Medulla oblongata (tissue), 1 donor: ENCODE measurements at regions not wholly inside any gene's neighbourhood (a gene's known extent, or its start where the extent isn't known, plus 50 kb on each side); places are given as distances from the start of the nearest gene placed in this dataset.
"Not testable (repeated sequence)": the region's sequence is repeated elsewhere in the genome, so short reads cannot be mapped to it uniquely, and the experiment has no call there.

Experiments used
- DNase-seq: peaks from one replicate; pipeline ENCODE4 v3.0.0-alpha.2; 2015; ENCODE audit errors: extremely low spot score

DNA sequence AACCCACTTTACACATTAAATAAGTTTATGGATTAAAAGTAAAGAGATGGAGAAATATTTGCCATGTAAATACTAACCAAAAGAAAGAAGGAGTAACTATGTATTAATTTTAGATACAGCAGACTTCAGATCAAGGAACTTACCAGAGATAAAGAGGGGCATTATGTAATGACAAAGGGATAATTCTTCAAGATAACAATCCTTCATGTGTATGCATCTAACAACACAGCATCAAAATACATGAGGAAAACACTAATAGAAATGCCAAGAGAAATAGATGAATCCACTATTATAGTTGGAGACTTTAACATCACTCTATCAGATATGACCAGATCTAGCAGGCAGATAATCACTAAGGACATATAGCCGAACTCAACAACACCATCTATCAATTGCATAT is 149.8 kb upstream of the ANKRD55 start:
- DNase-seq = no peak

DNA sequence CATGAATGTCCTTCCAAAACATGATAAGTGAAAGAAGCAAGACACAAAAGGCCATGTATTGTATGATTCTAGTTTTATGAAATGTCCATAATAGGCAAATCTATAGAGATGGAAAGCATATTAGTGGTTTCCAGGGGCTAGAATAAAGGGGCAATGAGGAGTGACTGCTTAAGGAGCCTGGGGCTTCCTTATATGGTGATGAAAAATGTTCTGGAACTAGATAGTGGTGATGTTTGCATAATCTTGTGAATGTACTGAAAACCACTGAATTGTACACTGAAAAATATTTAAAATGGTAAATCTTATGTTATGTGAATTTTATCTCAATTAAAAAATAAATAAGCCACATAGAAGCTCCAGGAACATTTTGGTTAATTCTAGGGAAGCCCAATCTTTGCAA is 144.4 kb upstream of the ANKRD55 start:
- no peak for DNase-seq

DNA sequence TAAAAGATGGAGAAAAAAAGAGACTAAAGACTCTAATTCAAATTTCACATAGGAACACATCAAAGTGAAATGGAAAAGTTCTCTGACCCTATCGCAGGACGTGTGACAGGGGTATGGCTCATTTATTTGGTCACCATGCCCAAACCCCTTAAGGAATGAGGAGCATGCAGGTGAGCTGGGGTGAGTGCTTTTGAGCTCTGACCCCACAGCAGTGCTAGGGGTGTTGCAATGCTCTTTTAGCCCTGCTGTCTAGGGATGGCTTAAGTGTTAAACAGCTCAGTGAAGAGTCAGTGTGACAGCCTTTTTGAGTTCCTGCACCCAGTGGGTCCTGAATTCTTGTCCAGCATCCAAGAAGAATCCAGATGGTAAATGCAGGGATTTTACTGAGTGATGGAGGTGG is 143.0 kb upstream of the ANKRD55 start:
- no peak for DNase-seq

DNA sequence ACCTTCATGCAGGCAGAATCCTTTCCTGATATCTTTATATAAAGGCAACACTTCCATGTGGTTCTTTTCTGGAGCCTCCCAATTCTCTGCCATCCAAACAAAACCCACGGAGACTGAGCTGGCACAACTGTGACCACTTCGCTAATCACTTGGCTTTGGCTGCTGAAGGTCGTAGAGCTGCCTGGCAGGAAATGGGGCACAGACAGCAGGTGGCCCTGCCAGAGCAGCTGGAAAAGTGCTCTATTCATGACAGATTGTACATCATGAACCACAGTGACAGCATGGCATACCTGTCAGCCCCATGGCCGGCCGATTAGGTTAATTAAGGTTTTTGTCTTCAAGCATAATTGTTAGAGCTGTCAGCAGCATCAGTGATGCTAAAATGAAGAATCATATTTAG is 141.9 kb upstream of the ANKRD55 start:
- no peak for DNase-seq

DNA sequence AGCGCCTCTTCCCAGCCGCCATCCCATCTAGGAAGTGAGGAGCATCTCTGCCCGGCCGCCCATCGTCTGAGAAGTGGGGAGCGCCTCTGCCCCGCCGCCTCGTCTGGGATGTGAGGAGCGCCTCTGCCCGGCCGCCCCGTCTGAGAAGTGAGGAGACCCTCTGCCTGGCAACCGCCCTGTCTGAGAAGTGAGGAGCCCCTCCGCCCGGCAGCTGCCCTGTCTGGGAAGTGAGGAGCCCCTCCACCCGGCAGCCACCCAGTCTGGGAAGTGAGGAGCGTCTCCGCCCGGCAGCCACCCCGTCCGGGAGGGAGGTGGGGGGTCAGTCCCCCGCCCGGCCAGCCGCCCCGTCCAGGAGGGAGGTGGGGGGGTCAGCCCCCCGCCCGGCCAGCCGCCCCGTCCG is 139.4 kb upstream of the ANKRD55 start:
- not testable (repeated sequence) for DNase-seq

DNA sequence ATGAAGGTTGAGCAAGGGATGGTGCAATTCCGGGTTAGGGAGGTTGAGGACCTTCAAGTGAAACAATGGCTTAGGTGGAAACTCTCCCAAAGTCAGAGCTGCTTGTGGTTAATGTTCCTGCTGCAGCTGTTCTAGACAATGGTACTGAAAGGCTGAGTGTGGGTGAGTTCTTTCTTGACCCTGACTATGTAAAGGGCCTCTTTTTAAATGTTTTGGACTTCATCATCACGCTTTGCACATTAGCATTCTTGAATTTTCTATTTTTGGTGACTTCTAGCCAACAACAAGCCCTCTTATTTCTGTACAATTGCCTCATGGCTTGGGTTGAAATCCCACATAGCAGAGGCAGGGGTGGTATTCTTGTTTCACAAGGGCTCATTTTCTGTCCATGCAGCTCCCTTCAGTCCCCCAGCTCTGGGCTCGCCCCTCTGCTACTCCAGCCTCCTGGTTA is 136.3 kb upstream of the ANKRD55 start:
- DNase-seq = no peak

DNA sequence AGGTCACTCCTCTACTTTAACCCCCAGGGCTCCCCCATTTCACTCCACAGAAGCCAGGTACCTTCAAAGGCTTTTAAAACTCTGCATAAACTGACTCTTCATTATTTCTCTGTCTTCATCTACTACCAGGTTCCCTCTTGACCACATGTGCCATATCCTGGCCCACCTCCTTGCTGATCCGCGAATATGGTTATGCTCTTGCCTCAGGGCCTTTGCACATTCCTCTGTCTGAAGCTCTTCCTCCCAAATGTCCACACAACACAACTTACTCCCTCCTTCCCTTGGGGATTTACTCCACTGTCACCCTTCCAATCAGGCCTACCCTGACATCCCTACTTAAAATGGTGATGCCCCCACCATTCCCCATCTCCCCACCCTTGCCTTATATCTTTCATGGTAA is 134.6 kb upstream of the ANKRD55 start:
- no peak for DNase-seq

DNA sequence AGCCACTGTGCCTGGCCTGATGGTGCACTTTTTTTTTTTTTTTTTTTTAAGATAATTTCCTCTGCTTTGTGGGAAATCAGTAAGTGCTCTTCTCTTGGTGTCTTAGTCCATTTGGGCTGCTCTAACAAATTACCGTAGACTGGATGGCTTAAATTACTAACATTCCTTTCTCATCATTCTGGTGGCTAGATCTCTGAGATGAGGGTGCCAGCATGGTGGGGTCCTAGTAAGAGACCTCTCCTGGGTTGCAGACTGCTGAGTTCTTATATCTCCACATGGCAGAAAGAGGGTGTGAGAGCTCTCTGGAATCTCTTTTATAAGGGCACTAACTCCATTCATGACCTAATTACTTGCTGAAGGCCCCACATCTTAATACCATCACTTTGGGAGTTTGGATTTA is 133.9 kb upstream of the ANKRD55 start:
- no peak for DNase-seq

DNA sequence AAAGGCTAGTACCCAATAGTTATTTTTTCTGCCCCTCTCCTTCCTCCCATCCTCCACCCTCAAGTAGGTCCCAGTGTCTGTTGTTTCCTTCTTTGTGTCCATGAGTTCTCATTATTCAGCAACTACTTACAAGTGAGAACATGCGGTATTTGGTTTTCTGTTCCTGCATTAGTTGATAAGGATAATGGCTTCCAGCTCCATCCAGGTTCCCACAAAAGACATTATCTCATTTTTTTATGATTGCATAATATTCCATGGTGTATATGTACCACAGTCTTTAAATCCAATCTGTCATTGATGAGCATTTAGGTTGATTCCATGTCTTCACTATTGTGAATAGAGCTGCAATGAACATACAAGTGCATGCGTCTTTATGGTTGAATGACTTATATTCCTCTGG is 128.3 kb upstream of the ANKRD55 start:
- DNase-seq = no peak

DNA sequence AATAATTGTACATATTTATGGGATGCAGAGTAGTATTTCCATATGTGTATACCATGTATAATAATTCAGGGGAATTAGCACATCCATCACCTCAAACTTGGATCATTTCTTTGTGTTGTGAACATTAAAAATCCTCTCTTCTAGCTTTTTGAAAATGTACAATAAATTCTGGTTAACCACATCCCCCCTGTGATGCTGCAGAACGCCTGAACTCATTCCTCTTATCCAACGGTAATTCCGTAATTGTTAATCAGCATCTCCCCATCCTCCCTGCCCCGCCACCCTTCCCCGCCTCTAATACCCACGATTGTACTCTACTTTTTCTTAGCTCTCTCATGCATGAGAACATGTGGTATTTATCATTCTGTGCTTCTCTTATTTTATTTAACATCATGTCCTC is 127.7 kb upstream of the ANKRD55 start:
- no peak for DNase-seq

DNA sequence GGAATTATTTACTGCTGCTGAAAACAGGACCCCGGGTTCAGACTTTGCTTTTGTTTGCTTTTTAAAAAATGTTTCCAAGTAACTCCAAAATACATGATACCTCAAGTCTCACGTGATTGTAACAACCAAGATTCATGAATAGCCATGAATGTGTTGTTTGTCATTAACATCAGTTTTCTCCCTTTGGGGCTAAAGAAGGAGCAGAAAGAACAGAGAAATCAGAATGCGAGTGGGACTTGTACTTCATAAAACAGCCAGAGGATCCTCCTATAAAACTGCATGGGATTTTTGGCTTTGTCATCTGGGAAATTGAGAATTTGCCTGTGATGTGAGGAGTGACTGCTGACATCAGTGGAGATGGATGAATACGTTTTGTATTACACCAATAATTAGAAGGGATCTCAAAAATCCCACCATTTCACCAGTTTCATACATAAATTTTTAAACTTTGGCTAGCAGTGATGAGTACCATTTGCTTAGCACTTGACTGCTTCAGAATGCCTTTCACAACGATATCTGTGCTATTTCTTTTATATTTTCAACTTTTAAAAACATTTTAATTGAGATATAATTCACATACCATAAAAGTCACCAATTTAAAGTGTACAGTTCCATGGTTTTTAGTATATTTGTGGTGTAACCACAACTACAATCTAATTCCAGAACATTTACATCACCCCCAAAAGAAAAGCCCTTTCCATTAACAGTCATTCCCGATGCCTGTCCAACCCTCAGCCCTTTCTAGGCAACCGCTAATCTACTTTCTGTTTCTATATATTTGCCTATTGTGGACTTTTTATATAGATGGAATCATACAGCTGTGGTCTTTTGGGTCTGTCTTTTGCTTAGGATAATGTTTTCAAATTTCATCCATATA is 126.9 kb upstream of the ANKRD55 start:
- DNase-seq = no peak

DNA sequence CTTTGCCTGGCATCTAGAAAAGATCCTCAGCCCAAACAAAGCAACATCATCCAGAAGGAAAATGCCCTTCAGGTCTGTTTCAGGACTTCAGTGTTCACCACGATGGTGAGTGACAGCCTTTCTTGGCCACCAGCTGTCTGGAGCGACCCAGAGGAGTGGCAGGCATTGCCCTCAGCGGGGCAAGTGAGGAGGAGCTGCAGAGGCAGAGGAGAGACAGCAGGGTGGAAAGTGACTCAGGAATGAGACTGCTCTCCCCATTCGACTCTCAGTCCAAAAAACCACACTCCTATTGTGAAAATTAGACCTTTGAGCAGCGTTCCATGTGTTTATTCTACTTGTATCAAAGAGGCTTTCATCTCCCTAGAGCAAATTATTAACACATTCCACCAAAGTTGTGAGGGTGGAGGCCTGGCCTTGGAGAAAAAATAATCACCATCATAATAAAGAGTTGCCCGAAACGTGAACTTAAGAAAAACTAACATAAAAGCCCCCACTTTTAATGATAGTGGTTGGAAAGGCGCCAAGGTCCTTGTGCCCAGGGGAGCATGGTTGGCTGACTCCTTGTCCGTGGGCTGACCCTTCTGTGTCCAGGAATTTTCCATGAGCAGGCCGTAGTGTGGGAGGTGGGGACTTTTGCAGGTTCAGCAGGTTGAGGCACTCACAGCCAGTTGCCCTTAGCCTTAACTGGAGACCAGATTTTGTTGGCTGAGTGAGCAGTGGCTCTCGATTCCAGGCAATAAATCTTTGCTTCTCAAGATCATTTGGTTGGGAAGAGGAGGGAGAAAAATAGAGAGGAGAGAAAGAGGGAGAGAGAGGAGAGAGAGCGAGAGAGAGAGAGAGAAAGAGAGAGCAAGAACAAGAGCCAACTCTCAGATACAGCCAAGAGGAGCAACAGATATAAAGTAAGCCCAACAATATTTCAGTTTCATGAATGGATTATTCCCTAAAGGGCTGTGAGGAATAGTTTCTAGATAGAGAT is 125.9 kb upstream of the ANKRD55 start:
- peak; percentile 33 for DNase-seq

DNA sequence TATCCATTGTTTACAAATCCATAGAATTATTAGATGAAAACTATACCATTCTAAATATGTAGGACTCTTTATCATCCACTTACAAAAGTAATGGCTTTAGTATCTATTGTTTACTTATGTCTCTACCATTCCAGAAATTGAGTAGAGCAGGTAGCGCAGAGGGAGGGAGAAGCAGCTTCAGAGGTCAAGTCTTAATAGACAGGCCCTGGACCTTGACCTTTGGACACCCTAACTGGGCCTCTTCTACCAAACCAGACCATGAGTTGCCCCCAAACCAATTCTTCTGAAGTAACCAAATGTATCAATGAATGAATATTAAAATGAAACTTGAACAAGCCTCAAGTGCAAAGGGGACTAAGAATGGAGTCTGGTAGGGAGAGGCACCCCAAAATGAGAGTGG is 124.9 kb upstream of the ANKRD55 start:
- DNase-seq = no peak

DNA sequence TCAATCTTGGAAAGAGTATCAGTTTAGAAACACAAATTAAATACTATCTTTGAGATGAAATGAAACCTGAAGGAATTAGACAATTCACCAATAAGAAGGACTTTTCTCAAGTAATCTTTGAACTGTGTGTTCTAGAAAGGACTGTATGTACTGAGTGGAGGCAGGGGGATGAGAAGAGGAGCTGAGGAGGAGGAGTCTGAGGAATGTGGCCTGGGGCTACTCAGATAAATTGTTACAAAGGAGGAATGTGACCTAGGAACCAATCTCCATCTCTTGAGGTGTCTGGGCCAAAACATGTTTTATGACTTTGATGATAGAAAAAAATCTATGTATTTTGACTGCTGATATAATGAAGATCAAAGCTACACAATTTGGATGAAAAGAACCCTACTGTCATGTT is 124.3 kb upstream of the ANKRD55 start:
- DNase-seq = no peak

DNA sequence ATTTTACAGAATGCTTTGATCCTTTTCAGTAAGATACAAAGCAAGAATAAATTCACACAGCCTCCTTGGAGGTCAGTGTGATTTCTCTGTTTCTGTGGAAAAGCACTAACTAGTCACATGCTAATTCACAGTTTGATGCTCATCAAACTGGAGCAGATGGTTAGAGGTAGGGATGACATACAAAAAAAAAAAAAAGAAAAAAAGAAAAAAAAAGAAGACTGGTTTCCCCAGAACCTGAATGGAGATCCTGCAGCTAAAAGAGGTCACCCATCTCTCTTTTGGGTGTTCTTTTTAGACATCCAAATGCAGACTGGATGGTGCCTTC is 123.7 kb upstream of the ANKRD55 start:
- no peak for DNase-seq

DNA sequence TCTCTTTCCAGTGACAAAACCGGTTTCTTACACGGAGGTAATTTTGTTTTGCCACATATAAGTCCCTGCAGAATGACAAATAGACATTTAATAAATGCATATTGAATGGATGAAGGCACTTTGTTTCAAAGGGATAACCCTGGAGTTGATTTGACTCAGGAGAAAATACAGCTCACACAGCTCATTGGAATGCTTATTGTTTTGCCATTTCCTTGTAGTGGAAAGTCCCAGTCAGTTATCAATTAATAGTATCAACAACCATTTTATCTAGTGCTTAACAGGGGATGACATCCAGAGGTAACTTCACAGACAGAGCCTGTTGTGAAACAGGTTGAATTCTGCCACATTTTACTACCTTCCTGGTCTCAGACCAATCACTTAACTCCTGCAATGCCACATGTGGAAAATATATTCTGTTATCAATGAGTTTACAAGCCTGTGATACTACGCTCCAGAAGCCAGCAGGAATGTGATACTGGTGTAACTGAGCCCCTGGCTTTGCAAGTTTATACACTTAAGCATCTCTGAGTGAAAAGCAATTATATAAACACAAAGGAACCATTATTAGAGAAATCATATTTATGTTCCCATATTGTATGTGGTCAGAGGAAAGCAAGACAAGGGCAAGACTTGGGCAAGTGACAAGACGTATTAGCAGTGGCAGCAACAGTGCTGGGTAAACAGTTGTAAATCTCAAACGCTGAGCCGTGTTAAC is 123.1 kb upstream of the ANKRD55 start:
- no peak for DNase-seq

DNA sequence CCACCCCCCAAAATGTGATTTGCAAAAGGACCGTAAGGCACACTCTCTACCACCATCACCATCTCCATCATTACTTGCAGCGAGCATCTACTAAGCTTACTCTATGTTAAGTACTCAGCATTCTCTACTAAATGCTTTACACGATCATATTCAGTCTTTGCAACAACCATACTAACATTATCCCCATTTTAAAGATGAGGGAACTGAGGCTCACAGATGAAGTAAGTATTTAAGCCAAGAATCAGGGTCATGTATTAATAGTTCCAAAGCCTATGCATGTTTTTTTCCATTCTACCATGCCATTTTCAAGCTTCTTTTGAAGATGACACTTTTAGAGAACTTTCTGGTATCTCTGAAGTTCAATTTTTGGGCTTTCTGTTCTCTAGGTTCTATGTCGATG is 121.7 kb upstream of the ANKRD55 start:
- DNase-seq = no peak

DNA sequence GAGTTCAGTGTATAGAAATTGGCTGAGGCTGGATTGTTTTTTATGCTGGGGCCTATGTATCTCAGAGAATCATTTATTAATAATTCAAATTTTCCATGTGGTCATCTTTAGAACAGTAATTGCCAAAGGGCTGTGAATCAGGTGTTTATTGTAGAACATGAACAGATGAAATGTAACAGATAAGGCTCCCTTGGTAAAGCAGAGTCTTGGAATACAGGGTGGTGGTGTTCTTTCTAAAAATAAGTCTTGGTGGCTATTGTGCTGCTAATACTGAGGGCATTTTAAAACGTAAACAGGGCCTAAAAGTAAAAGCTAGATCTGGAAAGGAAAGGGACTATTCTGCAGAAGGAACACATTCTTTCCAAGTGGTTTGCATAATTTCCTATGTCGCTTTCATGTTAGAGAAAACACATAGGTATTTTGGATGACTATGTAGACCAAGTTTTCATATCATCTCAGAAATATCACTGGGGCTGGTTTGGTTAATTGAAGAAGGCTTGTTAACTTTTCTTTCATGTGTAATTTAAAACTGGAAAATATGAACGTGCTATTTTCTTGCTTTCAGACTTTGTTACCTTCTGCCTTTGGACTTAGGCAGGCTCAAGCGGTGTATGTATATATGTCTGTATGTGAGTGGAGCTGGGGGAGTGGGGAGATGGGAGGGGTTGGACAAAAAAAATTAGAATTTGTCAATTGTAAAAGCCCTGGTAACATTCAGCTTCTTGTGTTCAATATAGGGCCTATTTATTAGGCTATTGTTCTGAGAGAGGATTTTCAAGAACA is 119.9 kb upstream of the ANKRD55 start:
- DNase-seq = no peak

DNA sequence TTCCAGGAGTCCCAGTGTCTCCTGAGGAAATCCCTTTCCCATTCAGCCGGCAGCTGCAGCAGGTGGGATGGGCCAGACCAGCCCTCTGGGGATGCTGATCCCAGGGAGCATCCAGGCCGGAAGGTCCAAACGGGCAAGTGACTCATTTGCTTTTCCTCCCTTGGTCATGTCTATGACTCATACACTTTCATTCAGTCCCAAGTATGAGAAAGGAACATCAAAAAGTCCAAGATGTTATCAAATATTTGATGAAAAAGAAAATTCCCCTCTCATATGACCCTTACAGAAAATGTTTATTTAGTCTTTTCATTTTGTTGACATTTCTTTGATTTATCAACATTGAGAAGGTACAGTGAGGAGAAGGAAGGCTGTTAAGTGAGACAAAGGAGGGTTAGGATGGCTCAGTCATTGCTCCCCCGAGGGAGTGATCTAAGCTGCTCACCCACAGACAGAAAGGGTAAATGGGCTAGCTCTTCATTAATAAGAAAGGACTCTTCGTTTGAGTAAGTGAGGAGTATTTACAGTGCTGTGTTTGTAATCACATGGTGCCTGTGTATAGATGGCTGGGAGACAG is 117.6 kb upstream of the ANKRD55 start:
- DNase-seq = no peak

DNA sequence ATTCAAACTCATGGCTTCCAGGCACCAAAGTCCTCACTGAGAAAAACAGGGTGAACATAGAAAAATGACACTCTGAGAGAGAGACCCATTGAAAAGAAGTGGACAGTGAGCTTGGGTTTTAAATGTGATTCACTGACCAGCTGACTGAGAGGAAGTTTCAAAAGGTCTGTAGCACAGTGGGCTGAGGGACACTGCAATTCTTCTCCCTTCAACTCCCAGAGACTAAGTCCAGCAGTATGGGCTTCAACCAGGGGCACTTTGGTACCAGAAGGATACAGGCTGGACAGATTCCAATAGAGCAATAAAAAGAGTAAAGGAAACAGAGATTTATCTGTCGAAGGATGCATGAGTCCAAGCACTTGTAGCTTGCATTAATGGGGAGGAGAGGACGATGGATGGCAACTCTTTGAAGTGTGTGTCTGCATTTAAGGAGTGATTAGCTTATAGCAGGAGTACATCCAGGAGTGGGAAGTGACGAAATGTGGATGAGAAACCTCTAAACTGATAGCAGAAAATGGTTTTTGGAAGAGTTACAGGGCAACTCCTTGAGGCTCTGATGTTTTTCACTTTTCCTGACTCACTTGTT is 117.0 kb upstream of the ANKRD55 start:
- DNase-seq = no peak

DNA sequence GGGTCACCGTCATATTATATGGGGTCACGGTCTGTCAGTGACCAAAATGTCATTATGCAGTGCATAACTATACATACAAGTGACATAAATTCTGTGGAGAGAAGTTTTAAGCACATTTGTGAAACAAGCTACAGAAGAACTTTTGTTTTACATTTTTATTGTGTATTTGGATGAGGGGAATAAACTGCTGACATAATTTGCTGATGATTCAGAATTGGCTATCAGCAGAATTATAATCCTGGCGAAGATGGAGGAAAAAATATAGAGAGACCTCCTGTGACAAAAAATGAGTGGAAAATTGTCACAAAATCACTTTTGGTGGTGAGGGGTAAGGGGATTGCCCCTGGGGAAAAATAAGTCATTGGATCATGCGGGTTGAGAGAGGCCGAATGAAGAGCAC is 116.3 kb upstream of the ANKRD55 start:
- no peak for DNase-seq
